IPS-18a (cell line): ENCODE measurements at regions not wholly inside any gene's neighbourhood (a gene's known extent, or its start where the extent isn't known, plus 50 kb on each side); places are given as distances from the start of the nearest gene placed in this dataset.
"Not testable (repeated sequence)": the region's sequence is repeated elsewhere in the genome, so short reads cannot be mapped to it uniquely, and the experiment has no call there.

Experiments used
- H3K27ac ChIP-seq: one replicate; pipeline ENCODE4 v1.5.1; 2013; ENCODE audit warnings: low read length
- H3K27me3 ChIP-seq: one replicate; pipeline ENCODE4 v1.6.1; 2013; ENCODE audit warnings: mild to moderate bottlenecking, low read length; ENCODE audit not compliant: control insufficient read depth, insufficient read depth
- H3K36me3 ChIP-seq: one replicate; pipeline ENCODE4 v1.6.1; 2013; ENCODE audit warnings: low read depth, low read length; ENCODE audit not compliant: control insufficient read depth
- H3K4me1 ChIP-seq: one replicate; pipeline ENCODE4 v1.6.1; 2013; ENCODE audit warnings: low read depth, low read length; ENCODE audit not compliant: control insufficient read depth
- H3K4me3 ChIP-seq: one replicate; pipeline ENCODE4 v1.5.1; 2013; ENCODE audit warnings: low read length
- H3K9ac ChIP-seq: one replicate; pipeline ENCODE4 v1.6.1; 2013; ENCODE audit warnings: mild to moderate bottlenecking, low read length, moderate library complexity
- H3K9me3 ChIP-seq: one replicate; pipeline ENCODE4 v1.6.1; 2013; ENCODE audit warnings: low read depth, low read length; ENCODE audit not compliant: control insufficient read depth

- no peaks in the 10 kb centered on the region for H3K27me3 ChIP-seq
These were observed 833.5 kb upstream of the IGFBP7 start for GRCh38 chr4:57943682-57944081.

GRCh38 chr4:57937326-57937725 is 827.1 kb upstream of the IGFBP7 start:
- not testable (repeated sequence) for H3K4me3 ChIP-seq, H3K27ac ChIP-seq, H3K9me3 ChIP-seq, H3K27me3 ChIP-seq, H3K9ac ChIP-seq, H3K4me1 ChIP-seq, H3K36me3 ChIP-seq

More at GRCh38 chr4:57943682-57944081, 833.5 kb upstream of the IGFBP7 start:
- Histone ChIP-seq H3K9me3 (no peaks in the 10 kb centered on the region), H3K36me3 (no peaks in the 10 kb centered on the region), H3K27ac (no peak overlapping the region), H3K9ac (no peak overlapping the region), H3K4me3 (no peak overlapping the region), H3K4me1 (no peaks in the 10 kb centered on the region)

- Histone ChIP-seq H3K27ac (no peak overlapping the region), H3K27me3 (no peaks in the 10 kb centered on the region), H3K36me3 (no peaks in the 10 kb centered on the region), H3K4me3 (no peak overlapping the region), H3K4me1 (no peaks in the 10 kb centered on the region), H3K9ac (no peak overlapping the region), H3K9me3 (no peaks in the 10 kb centered on the region)
These were observed 816.1 kb upstream of the IGFBP7 start for GRCh38 chr4:57926311-57926710.

GRCh38 chr4:57924951-57925350 is 814.8 kb upstream of the IGFBP7 start:
- Histone ChIP-seq H3K4me3 (no peak overlapping the region), H3K9ac (no peak overlapping the region)

GRCh38 chr4:57916479-57916878 is 806.3 kb upstream of the IGFBP7 start:
- no peak overlapping the region for H3K27ac ChIP-seq
- no peak overlapping the region for H3K4me3 ChIP-seq
- no peaks in the 10 kb centered on the region for H3K9me3 ChIP-seq
- H3K9ac ChIP-seq = no peak overlapping the region
- no peaks in the 10 kb centered on the region for H3K4me1 ChIP-seq
- no peaks in the 10 kb centered on the region for H3K27me3 ChIP-seq
- no peaks in the 10 kb centered on the region for H3K36me3 ChIP-seq

More at GRCh38 chr4:57924951-57925350, 814.8 kb upstream of the IGFBP7 start:
- Histone ChIP-seq H3K9me3 (no peaks in the 10 kb centered on the region), H3K27ac (no peak overlapping the region), H3K4me1 (no peaks in the 10 kb centered on the region), H3K36me3 (no peaks in the 10 kb centered on the region), H3K27me3 (no peaks in the 10 kb centered on the region)

- no peak overlapping the region for H3K4me3 ChIP-seq
- no peaks in the 10 kb centered on the region for H3K36me3 ChIP-seq
- H3K4me1 ChIP-seq = no peaks in the 10 kb centered on the region
- no peaks in the 10 kb centered on the region for H3K27me3 ChIP-seq
- H3K27ac ChIP-seq = no peak overlapping the region
- no peaks in the 10 kb centered on the region for H3K9me3 ChIP-seq
- H3K9ac ChIP-seq = no peak overlapping the region
These were observed 801.0 kb upstream of the IGFBP7 start for GRCh38 chr4:57911203-57911602.

GRCh38 chr4:57910151-57910550 is 800.0 kb upstream of the IGFBP7 start:
- Histone ChIP-seq H3K27ac (no peak overlapping the region), H3K9me3 (no peaks in the 10 kb centered on the region), H3K9ac (no peak overlapping the region), H3K27me3 (no peaks in the 10 kb centered on the region), H3K4me3 (no peak overlapping the region), H3K36me3 (no peaks in the 10 kb centered on the region), H3K4me1 (no peaks in the 10 kb centered on the region)

- H3K27ac ChIP-seq = no peak overlapping the region
- no peaks in the 10 kb centered on the region for H3K4me1 ChIP-seq
- no peaks in the 10 kb centered on the region for H3K36me3 ChIP-seq
- H3K9me3 ChIP-seq = no peaks in the 10 kb centered on the region
- H3K27me3 ChIP-seq = no peaks in the 10 kb centered on the region
- H3K9ac ChIP-seq = no peak overlapping the region
- H3K4me3 ChIP-seq = no peak overlapping the region
These were observed 795.8 kb upstream of the IGFBP7 start for GRCh38 chr4:57905965-57906364.

- Histone ChIP-seq H3K4me3 (no peak overlapping the region), H3K9me3 (no peaks in the 10 kb centered on the region), H3K4me1 (no peaks in the 10 kb centered on the region), H3K36me3 (no peaks in the 10 kb centered on the region), H3K9ac (no peak overlapping the region), H3K27me3 (no peaks in the 10 kb centered on the region), H3K27ac (no peak overlapping the region)
These were observed 766.9 kb upstream of the IGFBP7 start for GRCh38 chr4:57877047-57877458.

GRCh38 chr4:57875829-57876392 is 765.7 kb upstream of the IGFBP7 start:
- Histone ChIP-seq H3K4me3 (no peak overlapping the region), H3K4me1 (no peaks in the 10 kb centered on the region), H3K27me3 (no peaks in the 10 kb centered on the region), H3K36me3 (no peaks in the 10 kb centered on the region), H3K9ac (no peak overlapping the region), H3K27ac (no peak overlapping the region), H3K9me3 (no peaks in the 10 kb centered on the region)

- no peaks in the 10 kb centered on the region for H3K4me1 ChIP-seq
- H3K27ac ChIP-seq = no peak overlapping the region
- no peaks in the 10 kb centered on the region for H3K9me3 ChIP-seq
- H3K9ac ChIP-seq = no peak overlapping the region
- H3K27me3 ChIP-seq = no peaks in the 10 kb centered on the region
- H3K4me3 ChIP-seq = no peak overlapping the region
- no peaks in the 10 kb centered on the region for H3K36me3 ChIP-seq
These were observed 756.4 kb upstream of the IGFBP7 start for GRCh38 chr4:57866468-57867171.

GRCh38 chr4:57865264-57865663 is 755.1 kb upstream of the IGFBP7 start:
- H3K4me1 ChIP-seq = no peaks in the 10 kb centered on the region
- no peak overlapping the region for H3K27ac ChIP-seq
- H3K9me3 ChIP-seq = no peaks in the 10 kb centered on the region
- no peaks in the 10 kb centered on the region for H3K36me3 ChIP-seq
- no peaks in the 10 kb centered on the region for H3K27me3 ChIP-seq
- H3K4me3 ChIP-seq = no peak overlapping the region
- no peak overlapping the region for H3K9ac ChIP-seq
